Breast epithelium (tissue), 3 donors: ENCODE measurements at regions not wholly inside any gene's neighbourhood (a gene's known extent, or its start where the extent isn't known, plus 50 kb on each side); places are given as distances from the start of the nearest gene placed in this dataset.

Source experiments
- POLR2A ChIP-seq: fragments of 450-650 bp; IDR thresholded peaks from one replicate; pipeline ENCODE4 v1.6.1; 2016; ENCODE audit warnings: antibody characterized with exemption, mild to moderate bottlenecking, moderate library complexity
- TF ChIP-seq, protein P1 (sequence below), 3 donors: fragments of 450-650 bp; IDR thresholded peaks; one replicate each; pipeline ENCODE4 v1.5.1; 2016 to 2017; ENCODE audit warnings: antibody characterized with exemption in 3 of 3, mild to moderate bottlenecking in 3 of 3, moderate library complexity in 3 of 3

DNA sequence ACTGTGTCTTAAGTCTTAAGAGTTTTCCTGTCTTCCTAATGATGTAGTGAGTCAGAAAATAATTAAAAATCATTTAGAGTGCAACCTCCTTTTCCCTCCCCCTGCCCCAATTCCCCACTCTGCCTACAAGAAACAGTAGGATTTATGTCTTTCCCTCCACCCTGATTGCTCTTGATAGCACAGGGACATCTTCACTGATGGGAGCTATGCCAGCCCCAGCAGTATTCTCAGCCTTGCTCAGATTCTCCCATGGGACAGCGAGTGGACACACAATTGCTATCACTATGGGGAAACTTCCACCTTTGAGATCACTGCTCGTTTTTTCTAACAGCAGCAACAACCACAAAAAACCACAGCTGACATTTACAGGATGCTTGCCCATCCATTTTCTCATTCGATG is 216.6 kb upstream of the PLXNA2 start:
- TF ChIP-seq, protein P1, sequence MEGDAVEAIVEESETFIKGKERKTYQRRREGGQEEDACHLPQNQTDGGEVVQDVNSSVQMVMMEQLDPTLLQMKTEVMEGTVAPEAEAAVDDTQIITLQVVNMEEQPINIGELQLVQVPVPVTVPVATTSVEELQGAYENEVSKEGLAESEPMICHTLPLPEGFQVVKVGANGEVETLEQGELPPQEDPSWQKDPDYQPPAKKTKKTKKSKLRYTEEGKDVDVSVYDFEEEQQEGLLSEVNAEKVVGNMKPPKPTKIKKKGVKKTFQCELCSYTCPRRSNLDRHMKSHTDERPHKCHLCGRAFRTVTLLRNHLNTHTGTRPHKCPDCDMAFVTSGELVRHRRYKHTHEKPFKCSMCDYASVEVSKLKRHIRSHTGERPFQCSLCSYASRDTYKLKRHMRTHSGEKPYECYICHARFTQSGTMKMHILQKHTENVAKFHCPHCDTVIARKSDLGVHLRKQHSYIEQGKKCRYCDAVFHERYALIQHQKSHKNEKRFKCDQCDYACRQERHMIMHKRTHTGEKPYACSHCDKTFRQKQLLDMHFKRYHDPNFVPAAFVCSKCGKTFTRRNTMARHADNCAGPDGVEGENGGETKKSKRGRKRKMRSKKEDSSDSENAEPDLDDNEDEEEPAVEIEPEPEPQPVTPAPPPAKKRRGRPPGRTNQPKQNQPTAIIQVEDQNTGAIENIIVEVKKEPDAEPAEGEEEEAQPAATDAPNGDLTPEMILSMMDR (IDR thresholded peaks at IDR 0.05) = no peak
- no peak for TF ChIP-seq POLR2A
